GM20000 (cell line): ENCODE measurements at regions not wholly inside any gene's neighbourhood (a gene's known extent, or its start where the extent isn't known, plus 50 kb on each side); places are given as distances from the start of the nearest gene placed in this dataset.

Source experiments
- DNase-seq: peaks from one replicate; pipeline ENCODE4 v3.0.0; 2012; ENCODE audit warnings: low spot score
- TF ChIP-seq, protein P1 (sequence below): IDR thresholded peaks from 2 replicates; pipeline ENCODE4 v1.5.1; 2012; ENCODE audit warnings: mild to moderate bottlenecking, control low read depth; ENCODE audit errors: extremely low read depth, missing control alignments

- TF ChIP-seq, protein P1, sequence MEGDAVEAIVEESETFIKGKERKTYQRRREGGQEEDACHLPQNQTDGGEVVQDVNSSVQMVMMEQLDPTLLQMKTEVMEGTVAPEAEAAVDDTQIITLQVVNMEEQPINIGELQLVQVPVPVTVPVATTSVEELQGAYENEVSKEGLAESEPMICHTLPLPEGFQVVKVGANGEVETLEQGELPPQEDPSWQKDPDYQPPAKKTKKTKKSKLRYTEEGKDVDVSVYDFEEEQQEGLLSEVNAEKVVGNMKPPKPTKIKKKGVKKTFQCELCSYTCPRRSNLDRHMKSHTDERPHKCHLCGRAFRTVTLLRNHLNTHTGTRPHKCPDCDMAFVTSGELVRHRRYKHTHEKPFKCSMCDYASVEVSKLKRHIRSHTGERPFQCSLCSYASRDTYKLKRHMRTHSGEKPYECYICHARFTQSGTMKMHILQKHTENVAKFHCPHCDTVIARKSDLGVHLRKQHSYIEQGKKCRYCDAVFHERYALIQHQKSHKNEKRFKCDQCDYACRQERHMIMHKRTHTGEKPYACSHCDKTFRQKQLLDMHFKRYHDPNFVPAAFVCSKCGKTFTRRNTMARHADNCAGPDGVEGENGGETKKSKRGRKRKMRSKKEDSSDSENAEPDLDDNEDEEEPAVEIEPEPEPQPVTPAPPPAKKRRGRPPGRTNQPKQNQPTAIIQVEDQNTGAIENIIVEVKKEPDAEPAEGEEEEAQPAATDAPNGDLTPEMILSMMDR = no peak
- no peak for DNase-seq
Observed at GRCh38 chr17:68697850-68698361, 96.7 kb upstream of the FAM20A start.

DNA sequence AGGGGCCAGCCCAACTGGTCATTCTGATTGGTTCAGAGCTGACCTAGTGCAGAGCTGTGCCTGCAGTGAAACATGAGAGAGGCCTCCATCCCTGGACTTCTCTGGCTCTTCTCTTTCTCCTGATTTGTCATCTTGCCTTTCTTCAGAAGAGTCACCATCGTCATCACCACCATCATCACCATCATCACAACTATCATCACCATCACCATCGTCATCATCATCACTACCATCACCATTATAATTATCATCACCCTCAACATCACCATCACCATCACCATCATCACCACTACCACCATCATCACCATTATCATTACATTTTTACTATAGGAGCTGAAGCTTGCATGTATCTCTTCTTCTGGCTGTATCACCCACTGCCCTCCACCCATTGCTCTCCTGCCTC lies 94.5 kb upstream of the FAM20A start:
- TF ChIP-seq, protein P1 = no peak
- DNase-seq = no peak

DNA sequence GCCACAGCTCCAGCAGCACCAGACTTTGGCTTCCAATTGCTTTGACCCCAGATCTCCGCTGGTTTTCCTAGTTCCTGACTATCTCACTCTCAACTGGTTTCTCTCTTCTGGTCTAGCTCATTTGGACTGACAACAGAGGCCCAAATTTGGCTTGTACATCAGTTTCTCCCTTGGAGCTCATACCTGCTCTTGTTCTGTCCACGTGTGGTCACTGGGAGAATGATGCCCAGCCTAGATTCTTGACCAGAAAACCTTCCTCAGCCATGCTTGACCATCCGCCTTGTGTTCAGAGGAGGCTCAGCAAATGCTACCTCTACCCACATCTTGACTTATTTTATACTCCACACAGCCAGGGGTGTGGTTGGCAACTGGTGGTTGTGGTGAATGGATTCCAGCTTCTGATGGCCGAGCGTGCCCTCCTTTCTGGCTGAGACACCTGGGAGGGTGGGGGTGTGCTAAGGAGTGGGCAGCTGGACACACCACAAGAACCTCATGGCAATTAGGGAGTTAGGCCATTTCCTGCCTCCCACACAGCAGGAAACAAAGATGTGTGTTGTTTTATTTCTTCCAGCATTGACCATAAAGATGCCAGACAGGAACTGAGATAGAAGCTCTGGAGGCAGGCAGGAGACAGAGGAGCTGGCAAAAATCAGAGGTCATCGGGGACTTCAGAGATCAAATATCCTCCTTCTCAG lies 93.8 kb upstream of the FAM20A start:
- DNase-seq = no peak
- TF ChIP-seq, protein P1 = no peak

DNA sequence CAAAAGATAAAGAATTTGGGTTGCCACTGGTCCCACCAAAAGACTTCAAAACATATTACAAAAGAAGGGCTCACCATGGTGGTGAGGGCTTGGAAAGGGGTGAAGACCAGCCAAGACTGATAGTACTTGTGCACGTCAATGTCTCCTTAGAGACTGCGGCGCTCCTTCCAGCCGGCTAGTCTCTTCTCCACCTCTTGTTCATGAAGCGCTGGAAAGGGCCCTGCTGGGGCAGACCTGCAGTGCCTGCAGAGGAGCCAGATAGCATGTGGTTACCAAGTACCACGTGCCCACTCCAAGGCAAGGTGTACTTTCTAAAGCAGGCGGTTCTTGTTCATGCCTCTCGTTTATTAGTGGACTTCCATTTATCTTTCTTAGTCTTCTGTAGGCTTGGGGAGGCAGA lies 92.7 kb upstream of the FAM20A start:
- TF ChIP-seq, protein P1 = no peak
- no peak for DNase-seq

GRCh38 chr17:68693466-68693865 lies 92.3 kb upstream of the FAM20A start:
- DNase-seq = no peak

DNA sequence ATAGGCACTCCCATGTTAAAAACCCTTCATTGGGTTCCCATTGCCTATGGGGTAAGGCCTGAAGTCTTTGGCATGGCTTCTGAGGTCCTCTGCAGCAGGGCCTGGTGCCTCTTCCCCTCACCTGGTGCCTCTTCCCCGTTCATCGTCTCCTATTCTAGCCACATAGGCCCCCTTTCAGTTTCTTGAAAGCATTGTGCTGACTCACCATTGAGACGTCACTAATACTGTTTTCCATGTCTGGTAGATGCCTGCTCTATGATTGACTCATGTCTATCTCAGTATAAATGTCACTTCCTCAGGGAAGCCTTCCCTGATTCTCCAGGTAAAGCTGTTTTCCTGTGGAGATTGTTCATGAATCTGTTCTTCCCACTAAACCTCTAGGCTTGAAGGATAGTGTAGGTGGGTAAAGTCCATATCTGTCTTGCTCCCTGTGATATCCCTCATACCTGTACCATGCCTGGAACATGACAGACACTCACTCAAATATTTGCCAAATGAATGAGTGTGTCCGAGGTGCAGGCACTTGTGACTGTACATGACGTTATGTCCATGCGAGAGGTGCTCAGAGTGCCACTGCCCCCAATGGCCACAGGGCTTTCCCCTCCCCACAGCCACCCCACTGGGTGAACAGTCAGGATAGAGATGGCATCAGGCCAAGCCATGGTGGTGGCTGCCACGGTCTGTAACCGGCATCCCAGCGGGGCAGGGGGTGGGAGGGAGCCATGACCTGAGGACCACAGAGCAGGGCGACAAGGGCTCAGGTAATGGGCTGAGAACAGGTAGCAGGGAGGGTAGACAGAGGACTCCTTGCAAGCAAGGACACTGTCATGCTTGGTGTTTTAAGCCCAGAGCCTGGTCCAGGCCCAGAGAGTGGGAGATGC lies 85.2 kb upstream of the FAM20A start:
- TF ChIP-seq, protein P1 = no peak
- no peak for DNase-seq

More at GRCh38 chr17:68693466-68693865, 92.3 kb upstream of the FAM20A start:
- TF ChIP-seq, protein P1 = no peak

DNA sequence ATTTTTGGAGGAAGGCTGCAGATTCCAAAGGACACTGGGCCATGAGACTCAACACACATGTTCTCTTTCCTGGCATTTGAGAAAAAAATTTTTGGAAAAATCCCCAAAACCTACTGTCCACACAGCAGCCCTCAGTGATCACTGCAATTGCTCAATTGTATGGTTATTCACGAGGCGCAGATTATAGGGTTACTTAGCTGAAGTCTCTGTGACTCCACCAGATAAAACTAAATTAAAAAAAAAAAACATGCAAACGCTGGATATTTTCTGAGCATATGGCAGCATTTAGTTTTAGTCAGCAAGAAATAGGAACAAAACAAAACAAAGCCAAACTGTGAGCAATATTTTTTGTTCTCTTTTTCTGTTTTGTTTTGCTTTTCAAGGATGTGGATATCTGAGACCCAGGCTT lies 83.8 kb upstream of the FAM20A start:
- TF ChIP-seq, protein P1 = no peak
- DNase-seq = no peak
